ENCODE measurements at regions not wholly inside any gene's neighbourhood (a gene's known extent, or its start where the extent isn't known, plus 50 kb on each side); places are given as distances from the start of the nearest gene placed in this dataset.

DNA sequence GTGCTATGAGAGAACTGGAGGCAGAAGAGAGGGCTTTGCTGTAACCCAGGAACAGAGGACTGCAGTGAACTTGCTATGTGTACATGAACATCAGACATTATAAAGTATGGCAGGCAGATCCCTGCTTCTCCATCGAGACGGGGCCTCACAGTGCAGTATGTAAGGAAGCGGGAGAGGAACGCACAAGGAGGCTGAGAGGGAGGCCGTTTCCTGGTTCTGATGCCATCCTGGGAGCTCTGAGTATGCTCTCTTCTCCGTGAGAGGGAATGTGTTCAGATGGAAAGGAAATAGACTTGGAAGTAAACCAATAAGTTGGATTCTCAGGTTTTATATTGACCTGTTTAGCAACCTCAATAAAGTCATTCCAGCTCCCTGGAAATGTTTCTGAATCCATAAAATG is 101.8 kb downstream of the ALDH8A1 start:
- TF ChIP-seq OSR1 (CRISPR knock-in tag; IDR thresholded peaks at IDR 0.05): no peak
- TF ChIP-seq PPARA (CRISPR knock-in tag; IDR thresholded peaks at IDR 0.05; ENCODE audit: borderline replicate concordance): no peak
- TF ChIP-seq, protein P1, sequence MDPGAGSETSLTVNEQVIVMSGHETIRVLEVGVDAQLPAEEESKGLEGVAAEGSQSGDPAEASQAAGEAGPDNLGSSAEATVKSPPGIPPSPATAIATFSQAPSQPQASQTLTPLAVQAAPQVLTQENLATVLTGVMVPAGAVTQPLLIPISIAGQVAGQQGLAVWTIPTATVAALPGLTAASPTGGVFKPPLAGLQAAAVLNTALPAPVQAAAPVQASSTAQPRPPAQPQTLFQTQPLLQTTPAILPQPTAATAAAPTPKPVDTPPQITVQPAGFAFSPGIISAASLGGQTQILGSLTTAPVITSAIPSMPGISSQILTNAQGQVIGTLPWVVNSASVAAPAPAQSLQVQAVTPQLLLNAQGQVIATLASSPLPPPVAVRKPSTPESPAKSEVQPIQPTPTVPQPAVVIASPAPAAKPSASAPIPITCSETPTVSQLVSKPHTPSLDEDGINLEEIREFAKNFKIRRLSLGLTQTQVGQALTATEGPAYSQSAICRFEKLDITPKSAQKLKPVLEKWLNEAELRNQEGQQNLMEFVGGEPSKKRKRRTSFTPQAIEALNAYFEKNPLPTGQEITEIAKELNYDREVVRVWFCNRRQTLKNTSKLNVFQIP (CRISPR knock-in tag; IDR thresholded peaks at IDR 0.05; ENCODE audit: borderline replicate concordance, low read depth): no peak
- TF ChIP-seq TOX (CRISPR knock-in tag; IDR thresholded peaks at IDR 0.05; ENCODE audit: borderline replicate concordance): no peak
- TF ChIP-seq ZFP30 (CRISPR knock-in tag; IDR thresholded peaks at IDR 0.05): no peak
- TF ChIP-seq, protein P2, sequence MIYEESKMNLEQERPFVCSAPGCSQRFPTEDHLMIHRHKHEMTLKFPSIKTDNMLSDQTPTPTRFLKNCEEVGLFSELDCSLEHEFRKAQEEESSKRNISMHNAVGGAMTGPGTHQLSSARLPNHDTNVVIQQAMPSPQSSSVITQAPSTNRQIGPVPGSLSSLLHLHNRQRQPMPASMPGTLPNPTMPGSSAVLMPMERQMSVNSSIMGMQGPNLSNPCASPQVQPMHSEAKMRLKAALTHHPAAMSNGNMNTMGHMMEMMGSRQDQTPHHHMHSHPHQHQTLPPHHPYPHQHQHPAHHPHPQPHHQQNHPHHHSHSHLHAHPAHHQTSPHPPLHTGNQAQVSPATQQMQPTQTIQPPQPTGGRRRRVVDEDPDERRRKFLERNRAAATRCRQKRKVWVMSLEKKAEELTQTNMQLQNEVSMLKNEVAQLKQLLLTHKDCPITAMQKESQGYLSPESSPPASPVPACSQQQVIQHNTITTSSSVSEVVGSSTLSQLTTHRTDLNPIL (CRISPR knock-in tag; IDR thresholded peaks at IDR 0.05; ENCODE audit: low read depth): no peak
- no peak for TF ChIP-seq ZC3H10 (CRISPR knock-in tag; IDR thresholded peaks at IDR 0.05)
- TF ChIP-seq, protein P3, sequence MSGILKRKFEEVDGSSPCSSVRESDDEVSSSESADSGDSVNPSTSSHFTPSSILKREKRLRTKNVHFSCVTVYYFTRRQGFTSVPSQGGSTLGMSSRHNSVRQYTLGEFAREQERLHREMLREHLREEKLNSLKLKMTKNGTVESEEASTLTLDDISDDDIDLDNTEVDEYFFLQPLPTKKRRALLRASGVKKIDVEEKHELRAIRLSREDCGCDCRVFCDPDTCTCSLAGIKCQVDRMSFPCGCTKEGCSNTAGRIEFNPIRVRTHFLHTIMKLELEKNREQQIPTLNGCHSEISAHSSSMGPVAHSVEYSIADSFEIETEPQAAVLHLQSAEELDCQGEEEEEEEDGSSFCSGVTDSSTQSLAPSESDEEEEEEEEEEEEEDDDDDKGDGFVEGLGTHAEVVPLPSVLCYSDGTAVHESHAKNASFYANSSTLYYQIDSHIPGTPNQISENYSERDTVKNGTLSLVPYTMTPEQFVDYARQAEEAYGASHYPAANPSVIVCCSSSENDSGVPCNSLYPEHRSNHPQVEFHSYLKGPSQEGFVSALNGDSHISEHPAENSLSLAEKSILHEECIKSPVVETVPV (CRISPR knock-in tag; IDR thresholded peaks at IDR 0.05): no peak
- TF ChIP-seq BACH2 (CRISPR knock-in tag; IDR thresholded peaks at IDR 0.05; ENCODE audit: borderline replicate concordance): no peak
- no peak for TF ChIP-seq TCF4 (CRISPR knock-in tag; IDR thresholded peaks at IDR 0.05; ENCODE audit: borderline replicate concordance)
- TF ChIP-seq, protein P4, sequence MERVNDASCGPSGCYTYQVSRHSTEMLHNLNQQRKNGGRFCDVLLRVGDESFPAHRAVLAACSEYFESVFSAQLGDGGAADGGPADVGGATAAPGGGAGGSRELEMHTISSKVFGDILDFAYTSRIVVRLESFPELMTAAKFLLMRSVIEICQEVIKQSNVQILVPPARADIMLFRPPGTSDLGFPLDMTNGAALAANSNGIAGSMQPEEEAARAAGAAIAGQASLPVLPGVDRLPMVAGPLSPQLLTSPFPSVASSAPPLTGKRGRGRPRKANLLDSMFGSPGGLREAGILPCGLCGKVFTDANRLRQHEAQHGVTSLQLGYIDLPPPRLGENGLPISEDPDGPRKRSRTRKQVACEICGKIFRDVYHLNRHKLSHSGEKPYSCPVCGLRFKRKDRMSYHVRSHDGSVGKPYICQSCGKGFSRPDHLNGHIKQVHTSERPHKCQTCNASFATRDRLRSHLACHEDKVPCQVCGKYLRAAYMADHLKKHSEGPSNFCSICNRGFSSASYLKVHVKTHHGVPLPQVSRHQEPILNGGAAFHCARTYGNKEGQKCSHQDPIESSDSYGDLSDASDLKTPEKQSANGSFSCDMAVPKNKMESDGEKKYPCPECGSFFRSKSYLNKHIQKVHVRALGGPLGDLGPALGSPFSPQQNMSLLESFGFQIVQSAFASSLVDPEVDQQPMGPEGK (CRISPR knock-in tag; IDR thresholded peaks at IDR 0.05; ENCODE audit: borderline replicate concordance): no peak
- no peak for TF ChIP-seq TSHZ2 (CRISPR knock-in tag; IDR thresholded peaks at IDR 0.05)
- TF ChIP-seq SNAI2 (CRISPR knock-in tag; IDR thresholded peaks at IDR 0.05): no peak
- no peak for TF ChIP-seq ARNTL (CRISPR knock-in tag; IDR thresholded peaks at IDR 0.05; ENCODE audit: borderline replicate concordance, low read depth)
- TF ChIP-seq ZNF565 (CRISPR knock-in tag; conservative IDR thresholded peaks at IDR 0.05; ENCODE audit: low read depth): no peak
- TF ChIP-seq ZNF70 (CRISPR knock-in tag; IDR thresholded peaks at IDR 0.05): no peak
- no peak for ATAC-seq

GRCh38 chr6:134846865-134847264 is 103.0 kb downstream of the ALDH8A1 start:
- no peak for ATAC-seq
- TF ChIP-seq TCF4 (CRISPR knock-in tag; IDR thresholded peaks at IDR 0.05; ENCODE audit: borderline replicate concordance) (no peak), ZFP30 (CRISPR knock-in tag; IDR thresholded peaks at IDR 0.05) (no peak), ZNF70 (CRISPR knock-in tag; IDR thresholded peaks at IDR 0.05) (no peak), GLIS3 (CRISPR knock-in tag; IDR thresholded peaks at IDR 0.05) (no peak), ESRRG (CRISPR knock-in tag; IDR thresholded peaks at IDR 0.05) (no peak)

- TF ChIP-seq OSR1 (CRISPR knock-in tag; IDR thresholded peaks at IDR 0.05) (no peak), CSDC2 (CRISPR knock-in tag; IDR thresholded peaks at IDR 0.05) (no peak), SNAI2 (CRISPR knock-in tag; IDR thresholded peaks at IDR 0.05) (no peak), ESRRG (CRISPR knock-in tag; IDR thresholded peaks at IDR 0.05) (no peak), ARNTL (CRISPR knock-in tag; IDR thresholded peaks at IDR 0.05; ENCODE audit: borderline replicate concordance, low read depth) (no peak)
- TF ChIP-seq, protein P4 (CRISPR knock-in tag; IDR thresholded peaks at IDR 0.05; ENCODE audit: borderline replicate concordance): no peak
These were observed 103.9 kb downstream of the ALDH8A1 start for GRCh38 chr6:134846031-134846430.

More at GRCh38 chr6:134846031-134846430, 103.9 kb downstream of the ALDH8A1 start:
- ATAC-seq: no peak

Measured in SK-N-SH treated with all-trans-retinoic acid at 6 μM for 48 hours (cell line).